A673 (cell line): ENCODE measurements at regions not wholly inside any gene's neighbourhood (a gene's known extent, or its start where the extent isn't known, plus 50 kb on each side); places are given as distances from the start of the nearest gene placed in this dataset.

Source experiments
- CTCF ChIP-seq: fragments of 300-800, 200-600 bp; sonication (generic); conservative IDR thresholded peaks from 2 replicates; pipeline ENCODE4 v1.5.1; 2017; ENCODE audit warnings: low read depth, mild to moderate bottlenecking, antibody characterized with exemption, low read length, moderate library complexity, mixed read lengths
- EZH2 ChIP-seq: fragments of 200-600 bp; sonication (generic); IDR thresholded peaks from 2 replicates; pipeline ENCODE4 v1.6.1; 2017; ENCODE audit warnings: borderline replicate concordance, low read depth, mild to moderate bottlenecking, mixed read lengths, antibody characterized with exemption, low read length; ENCODE audit not compliant: poor library complexity, severe bottlenecking

- TF ChIP-seq EZH2 (no peak), CTCF (no peak)
Observed at GRCh38 chr22:47460176-47460575, 697.7 kb downstream of the TBC1D22A start.
